NOMO-1 treated with DMSO at 0.1 percent for 48 hours (cell line): ENCODE measurements at regions not wholly inside any gene's neighbourhood (a gene's known extent, or its start where the extent isn't known, plus 50 kb on each side); places are given as distances from the start of the nearest gene placed in this dataset.

Experiments used
- DNase-seq: peaks from one replicate; lab custom pipeline; 2025; ENCODE audit not compliant: unreplicated experiment; lab: John Stamatoyannopoulos, UW

- no peak for DNase-seq
Measured at GRCh38 chr2:120785228-120785966, 49.7 kb downstream of the GLI2 start.

- no peak for DNase-seq
Measured at GRCh38 chr2:120786038-120786960, 50.6 kb downstream of the GLI2 start.

GRCh38 chr2:120787111-120787821 lies 51.6 kb downstream of the GLI2 start:
- no peak for DNase-seq

GRCh38 chr2:120787822-120788700 lies 52.4 kb downstream of the GLI2 start:
- DNase-seq: no peak

- no peak for DNase-seq
Measured at GRCh38 chr2:120791243-120791961, 55.7 kb downstream of the GLI2 start.

GRCh38 chr2:120791962-120792297 lies 56.3 kb downstream of the GLI2 start:
- DNase-seq: no peak

GRCh38 chr2:120793682-120794403 lies 58.2 kb downstream of the GLI2 start:
- DNase-seq: peak; percentile 96

- DNase-seq: no peak
Measured at GRCh38 chr2:120794716-120795115, 59.0 kb downstream of the GLI2 start.

- DNase-seq: no peak
Measured at GRCh38 chr2:120796094-120796493, 60.4 kb downstream of the GLI2 start.

GRCh38 chr2:120797421-120798221 lies 62.0 kb downstream of the GLI2 start:
- DNase-seq: no peak

GRCh38 chr2:120798567-120799247 lies 63.0 kb downstream of the GLI2 start:
- DNase-seq: peak; percentile 97

- no peak for DNase-seq
Measured at GRCh38 chr2:120802158-120802557, 66.5 kb downstream of the GLI2 start.

GRCh38 chr2:120802867-120803484 lies 67.3 kb downstream of the GLI2 start:
- DNase-seq: peak; percentile 32

- DNase-seq: no peak
Measured at GRCh38 chr2:120803764-120804335, 68.2 kb downstream of the GLI2 start.

- no peak for DNase-seq
Measured at GRCh38 chr2:120804459-120804858, 68.8 kb downstream of the GLI2 start.

- no peak for DNase-seq
Measured at GRCh38 chr2:120805011-120805410, 69.3 kb downstream of the GLI2 start.

- no peak for DNase-seq
Measured at GRCh38 chr2:120805602-120806001, 69.9 kb downstream of the GLI2 start.
